ENCODE measurements at regions not wholly inside any gene's neighbourhood (a gene's known extent, or its start where the extent isn't known, plus 50 kb on each side); places are given as distances from the start of the nearest gene placed in this dataset.
"Not testable (repeated sequence)": the region's sequence is repeated elsewhere in the genome, so short reads cannot be mapped to it uniquely, and the experiment has no call there.

GRCh38 chr2:111510384-111510783 is 373.6 kb downstream of the ANAPC1 start:
- ATAC-seq (ENCODE audit: poor library complexity); H3K27me3 ChIP-seq (ENCODE audit: control insufficient read depth in 1 of 2, insufficient read depth in 2 of 2, low read length in 2 of 2); H3K36me3 ChIP-seq (ENCODE audit: insufficient read depth, low read length); intact Hi-C loops (cut with DNase I, micrococcal nuclease); H3K4me1 Mint-ChIP-seq (ENCODE audit: low read depth); CTCF ChIA-PET; H3K9me3 ChIP-seq (ENCODE audit: control insufficient read depth in 1 of 2, insufficient read depth in 1 of 2, low read length in 2 of 2); H3K4me1 ChIP-seq (ENCODE audit: insufficient read depth, low read length); H3K4me3 ChIP-seq (ENCODE audit: low read length); H3K27me3 Mint-ChIP-seq; H3K27ac ChIP-seq (ENCODE audit: low read depth in 1 of 2, low read length in 2 of 2); H3K9me3 Mint-ChIP-seq; H3K36me3 Mint-ChIP-seq (ENCODE audit: low read depth); DNase-seq; H3K4me3 Mint-ChIP-seq; H3K27ac Mint-ChIP-seq; POLR2A ChIA-PET: not testable (repeated sequence)

- CTCF ChIA-PET; H3K36me3 ChIP-seq (ENCODE audit: insufficient read depth, low read length); POLR2A ChIA-PET; intact Hi-C loops (cut with DNase I, micrococcal nuclease); H3K36me3 Mint-ChIP-seq (ENCODE audit: low read depth); H3K4me3 ChIP-seq (ENCODE audit: low read length); H3K27ac Mint-ChIP-seq; H3K9me3 ChIP-seq (ENCODE audit: control insufficient read depth in 1 of 2, insufficient read depth in 1 of 2, low read length in 2 of 2); ATAC-seq (ENCODE audit: poor library complexity); H3K4me1 ChIP-seq (ENCODE audit: insufficient read depth, low read length); H3K27ac ChIP-seq (ENCODE audit: low read depth in 1 of 2, low read length in 2 of 2); H3K4me3 Mint-ChIP-seq; H3K27me3 Mint-ChIP-seq; H3K4me1 Mint-ChIP-seq (ENCODE audit: low read depth); H3K9me3 Mint-ChIP-seq; DNase-seq; H3K27me3 ChIP-seq (ENCODE audit: control insufficient read depth in 1 of 2, insufficient read depth in 2 of 2, low read length in 2 of 2): not testable (repeated sequence)
Observed at GRCh38 chr2:111511062-111511461, 372.9 kb downstream of the ANAPC1 start.

DNA sequence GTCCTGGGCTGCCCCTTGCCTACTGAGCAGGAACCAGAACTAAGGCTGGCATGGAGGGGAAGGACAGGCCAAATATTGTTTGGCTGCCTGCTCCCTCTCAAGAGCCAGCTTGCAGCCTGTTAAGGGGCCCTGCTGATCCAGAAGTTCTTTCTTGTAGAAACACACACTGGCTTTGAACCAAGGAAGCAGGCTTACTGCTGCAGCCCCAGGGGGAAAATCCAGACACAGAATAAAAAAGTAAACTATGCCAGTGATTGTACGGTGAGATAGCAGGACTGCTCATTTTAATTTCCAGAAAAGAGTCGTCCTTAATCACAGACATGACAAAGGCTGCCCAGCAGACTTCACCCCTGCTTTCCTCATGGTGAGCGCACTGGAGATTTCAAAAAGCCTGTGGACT is 371.6 kb downstream of the ANAPC1 start:
- CTCF ChIA-PET; H3K9me3 Mint-ChIP-seq; H3K36me3 Mint-ChIP-seq (ENCODE audit: low read depth); H3K4me3 ChIP-seq (ENCODE audit: low read length); H3K27ac Mint-ChIP-seq; H3K36me3 ChIP-seq (ENCODE audit: insufficient read depth, low read length); POLR2A ChIA-PET; H3K4me1 ChIP-seq (ENCODE audit: insufficient read depth, low read length); H3K27me3 ChIP-seq (ENCODE audit: control insufficient read depth in 1 of 2, insufficient read depth in 2 of 2, low read length in 2 of 2); ATAC-seq (ENCODE audit: poor library complexity); H3K4me1 Mint-ChIP-seq (ENCODE audit: low read depth); H3K4me3 Mint-ChIP-seq; intact Hi-C loops (cut with DNase I, micrococcal nuclease); DNase-seq; H3K9me3 ChIP-seq (ENCODE audit: control insufficient read depth in 1 of 2, insufficient read depth in 1 of 2, low read length in 2 of 2); H3K27ac ChIP-seq (ENCODE audit: low read depth in 1 of 2, low read length in 2 of 2); H3K27me3 Mint-ChIP-seq: not testable (repeated sequence)

GRCh38 chr2:111514138-111514537 is 369.9 kb downstream of the ANAPC1 start:
- H3K27ac ChIP-seq (ENCODE audit: low read depth in 1 of 2, low read length in 2 of 2); H3K4me3 ChIP-seq (ENCODE audit: low read length); H3K4me3 Mint-ChIP-seq; H3K9me3 ChIP-seq (ENCODE audit: control insufficient read depth in 1 of 2, insufficient read depth in 1 of 2, low read length in 2 of 2); H3K4me1 Mint-ChIP-seq (ENCODE audit: low read depth); H3K27ac Mint-ChIP-seq; H3K4me1 ChIP-seq (ENCODE audit: insufficient read depth, low read length); CTCF ChIA-PET; H3K36me3 ChIP-seq (ENCODE audit: insufficient read depth, low read length); H3K27me3 ChIP-seq (ENCODE audit: control insufficient read depth in 1 of 2, insufficient read depth in 2 of 2, low read length in 2 of 2); H3K9me3 Mint-ChIP-seq; H3K27me3 Mint-ChIP-seq; H3K36me3 Mint-ChIP-seq (ENCODE audit: low read depth); ATAC-seq (ENCODE audit: poor library complexity); DNase-seq; intact Hi-C loops (cut with DNase I, micrococcal nuclease); POLR2A ChIA-PET: not testable (repeated sequence)

GRCh38 chr2:111517050-111517720 is 366.8 kb downstream of the ANAPC1 start:
- DNase-seq; H3K4me3 ChIP-seq (ENCODE audit: low read length); H3K27me3 ChIP-seq (ENCODE audit: control insufficient read depth in 1 of 2, insufficient read depth in 2 of 2, low read length in 2 of 2); CTCF ChIA-PET; H3K27me3 Mint-ChIP-seq; H3K9me3 ChIP-seq (ENCODE audit: control insufficient read depth in 1 of 2, insufficient read depth in 1 of 2, low read length in 2 of 2); H3K9me3 Mint-ChIP-seq; POLR2A ChIA-PET; ATAC-seq (ENCODE audit: poor library complexity); H3K4me1 ChIP-seq (ENCODE audit: insufficient read depth, low read length); H3K36me3 ChIP-seq (ENCODE audit: insufficient read depth, low read length); H3K4me1 Mint-ChIP-seq (ENCODE audit: low read depth); H3K27ac Mint-ChIP-seq; H3K4me3 Mint-ChIP-seq; H3K36me3 Mint-ChIP-seq (ENCODE audit: low read depth); intact Hi-C loops (cut with DNase I, micrococcal nuclease); H3K27ac ChIP-seq (ENCODE audit: low read depth in 1 of 2, low read length in 2 of 2): not testable (repeated sequence)

- CTCF ChIA-PET; DNase-seq; H3K27ac ChIP-seq (ENCODE audit: low read depth in 1 of 2, low read length in 2 of 2); H3K27ac Mint-ChIP-seq; H3K4me3 ChIP-seq (ENCODE audit: low read length); intact Hi-C loops (cut with DNase I, micrococcal nuclease); H3K36me3 Mint-ChIP-seq (ENCODE audit: low read depth); ATAC-seq (ENCODE audit: poor library complexity); H3K4me1 Mint-ChIP-seq (ENCODE audit: low read depth); H3K36me3 ChIP-seq (ENCODE audit: insufficient read depth, low read length); H3K27me3 Mint-ChIP-seq; POLR2A ChIA-PET; H3K4me3 Mint-ChIP-seq; H3K9me3 ChIP-seq (ENCODE audit: control insufficient read depth in 1 of 2, insufficient read depth in 1 of 2, low read length in 2 of 2); H3K27me3 ChIP-seq (ENCODE audit: control insufficient read depth in 1 of 2, insufficient read depth in 2 of 2, low read length in 2 of 2); H3K4me1 ChIP-seq (ENCODE audit: insufficient read depth, low read length); H3K9me3 Mint-ChIP-seq: not testable (repeated sequence)
Observed at GRCh38 chr2:111517721-111518053, 366.3 kb downstream of the ANAPC1 start.
